ENCODE measurements at regions not wholly inside any gene's neighbourhood (a gene's known extent, or its start where the extent isn't known, plus 50 kb on each side); places are given as distances from the start of the nearest gene placed in this dataset.

GRCh38 chr3:40752492-40752891, 227.7 kb downstream of the ZNF621 start:
- Histone ChIP-seq H3K27me3 (no peaks in the 10 kb centered on the region), H3K4me2 (no peak overlapping the region), H3K9me3 (ENCODE audit: low read depth) (no peaks in the 10 kb centered on the region), H3K4me3 (no peak overlapping the region), H3K79me2 (no peaks in the 10 kb centered on the region), H3K4me1 (ENCODE audit: insufficient read depth) (no peaks in the 10 kb centered on the region), H3K36me3 (replicated peaks; ENCODE audit: insufficient read depth, low read depth) (no peaks in the 10 kb centered on the region), H3K27ac (no peak overlapping the region), H4K20me1 (ENCODE audit: insufficient read depth, poor library complexity, severe bottlenecking) (no peaks in the 10 kb centered on the region), H2AFZ (no peak overlapping the region), H3K9me2 (replicated peaks; ENCODE audit: insufficient read depth) (no peaks in the 10 kb centered on the region)
- no peak for DNase-seq (ENCODE audit: low spot score)
- WGBS (ENCODE audit: low lambda C conversion rate, missing lambda C conversion rate), result 94% methylated on average over 3 of the region's 3 CpGs
- no peak for TF ChIP-seq EZH2 (IDR thresholded peaks at IDR 0.05; ENCODE audit: borderline replicate concordance)
- no peak for TF ChIP-seq CTCF (IDR thresholded peaks at IDR 0.05; ENCODE audit: poor library complexity)
- TF ChIP-seq EZH2phosphoT487 (IDR thresholded peaks at IDR 0.05; ENCODE audit: low read depth, severe bottlenecking, unreplicated experiment), result no peak

- Histone ChIP-seq H3K9me2 (replicated peaks; ENCODE audit: insufficient read depth) (no peaks in the 10 kb centered on the region), H3K4me3 (no peak overlapping the region), H3K27me3 (no peaks in the 10 kb centered on the region), H2AFZ (no peak overlapping the region), H4K20me1 (ENCODE audit: insufficient read depth, poor library complexity, severe bottlenecking) (no peaks in the 10 kb centered on the region), H3K9me3 (ENCODE audit: low read depth) (no peaks in the 10 kb centered on the region), H3K79me2 (no peaks in the 10 kb centered on the region), H3K4me2 (no peak overlapping the region), H3K4me1 (ENCODE audit: insufficient read depth) (no peaks in the 10 kb centered on the region), H3K27ac (no peak overlapping the region), H3K36me3 (replicated peaks; ENCODE audit: insufficient read depth, low read depth) (no peaks in the 10 kb centered on the region)
- TF ChIP-seq EZH2 (IDR thresholded peaks at IDR 0.05; ENCODE audit: borderline replicate concordance) (no peak), CTCF (IDR thresholded peaks at IDR 0.05; ENCODE audit: poor library complexity) (no peak), EZH2phosphoT487 (IDR thresholded peaks at IDR 0.05; ENCODE audit: low read depth, severe bottlenecking, unreplicated experiment) (no peak)
- no peak for DNase-seq (ENCODE audit: low spot score)
Measured at GRCh38 chr3:40753291-40753770, 228.6 kb downstream of the ZNF621 start.

- TF ChIP-seq CTCF (IDR thresholded peaks at IDR 0.05; ENCODE audit: poor library complexity), result no peak
- TF ChIP-seq EZH2 (IDR thresholded peaks at IDR 0.05; ENCODE audit: borderline replicate concordance), result no peak
- TF ChIP-seq EZH2phosphoT487 (IDR thresholded peaks at IDR 0.05; ENCODE audit: low read depth, severe bottlenecking, unreplicated experiment), result no peak
- no peak overlapping the region for H3K4me2 ChIP-seq
- no peaks in the 10 kb centered on the region for H4K20me1 ChIP-seq (ENCODE audit: insufficient read depth, poor library complexity, severe bottlenecking)
- H3K4me3 ChIP-seq, result no peak overlapping the region
- 74% methylated on average over 3 of the region's 3 CpGs for WGBS (ENCODE audit: low lambda C conversion rate, missing lambda C conversion rate)
- H3K27me3 ChIP-seq, result no peaks in the 10 kb centered on the region
- no peaks in the 10 kb centered on the region for H3K9me3 ChIP-seq (ENCODE audit: low read depth)
- H3K36me3 ChIP-seq (replicated peaks; ENCODE audit: insufficient read depth, low read depth), result no peaks in the 10 kb centered on the region
- no peak for DNase-seq (ENCODE audit: low spot score)
- no peaks in the 10 kb centered on the region for H3K4me1 ChIP-seq (ENCODE audit: insufficient read depth)
- H2AFZ ChIP-seq, result no peak overlapping the region
- no peaks in the 10 kb centered on the region for H3K9me2 ChIP-seq (replicated peaks; ENCODE audit: insufficient read depth)
- H3K27ac ChIP-seq, result no peak overlapping the region
- no peaks in the 10 kb centered on the region for H3K79me2 ChIP-seq
Measured at GRCh38 chr3:40753951-40754350, 229.2 kb downstream of the ZNF621 start.

- Histone ChIP-seq H4K20me1 (ENCODE audit: insufficient read depth, poor library complexity, severe bottlenecking) (no peaks in the 10 kb centered on the region), H3K4me3 (no peak overlapping the region), H3K36me3 (replicated peaks; ENCODE audit: insufficient read depth, low read depth) (no peaks in the 10 kb centered on the region), H3K79me2 (no peaks in the 10 kb centered on the region), H3K27ac (no peak overlapping the region), H3K4me1 (ENCODE audit: insufficient read depth) (no peaks in the 10 kb centered on the region), H3K9me2 (replicated peaks; ENCODE audit: insufficient read depth) (no peaks in the 10 kb centered on the region), H3K4me2 (no peak overlapping the region), H3K27me3 (no peaks in the 10 kb centered on the region), H2AFZ (no peak overlapping the region), H3K9me3 (ENCODE audit: low read depth) (no peaks in the 10 kb centered on the region)
- DNase-seq (ENCODE audit: low spot score), result no peak
- WGBS (ENCODE audit: low lambda C conversion rate, missing lambda C conversion rate), result 89% methylated on average over 2 of the region's 2 CpGs
- TF ChIP-seq CTCF (IDR thresholded peaks at IDR 0.05; ENCODE audit: poor library complexity), result no peak
Measured at GRCh38 chr3:40754994-40755393, 230.2 kb downstream of the ZNF621 start.

Measured in hepatocyte (in vitro differentiated cells).